DND-41 (cell line): ENCODE measurements at regions not wholly inside any gene's neighbourhood (a gene's known extent, or its start where the extent isn't known, plus 50 kb on each side); places are given as distances from the start of the nearest gene placed in this dataset.

Experiments
- ATAC-seq: fragments of 200-7000 bp; cut with Tn5 transposase; 3 replicates; pipeline ENCODE4 v1.9.1; 2021; ENCODE audit warnings: low read depth; ENCODE audit not compliant: insufficient read depth
- DNase-seq: peaks from one replicate; pipeline ENCODE4 v3.0.0-alpha.2; 2020
- H2AFZ ChIP-seq: 2 replicates; pipeline ENCODE4 v1.6.0; 2012; ENCODE audit warnings: low read depth, low read length
- H3K27ac ChIP-seq: 2 replicates; pipeline ENCODE4 v1.5.1; 2012; ENCODE audit warnings: low read length, inconsistent platforms
- H3K27me3 ChIP-seq: fragments of 200-600 bp; sonication (generic); 2 replicates; pipeline ENCODE4 v1.6.0; 2012; ENCODE audit warnings: low read length, mild to moderate bottlenecking, inconsistent platforms; ENCODE audit not compliant: insufficient read depth, poor library complexity
- H3K36me3 ChIP-seq: 2 replicates; pipeline ENCODE4 v1.5.1; 2012; ENCODE audit warnings: low read length, inconsistent platforms; ENCODE audit not compliant: insufficient read depth
- H3K4me1 ChIP-seq: 2 replicates; pipeline ENCODE4 v1.5.1; 2012; ENCODE audit warnings: mild to moderate bottlenecking, low read length; ENCODE audit not compliant: insufficient read depth
- H3K4me2 ChIP-seq: 2 replicates; pipeline ENCODE4 v1.6.0; 2012; ENCODE audit warnings: mild to moderate bottlenecking, moderate library complexity, low read length, inconsistent platforms; ENCODE audit not compliant: insufficient read depth
- H3K4me3 ChIP-seq, 2 experiments: fragments of 200-600 bp in 1 of 2; shearing (Covaris generic) in 1 of 2; 2 replicates each; pipeline ENCODE4 v1.5.1; 2012 to 2016; ENCODE audit warnings: inconsistent platforms in 2 of 2, low read length in 2 of 2, mild to moderate bottlenecking in 2 of 2, low read depth in 1 of 2, moderate library complexity in 1 of 2
- H3K79me2 ChIP-seq: 2 replicates; pipeline ENCODE4 v1.6.0; 2012; ENCODE audit warnings: low read length, inconsistent platforms; ENCODE audit not compliant: insufficient read depth
- H3K9ac ChIP-seq: 2 replicates; pipeline ENCODE4 v1.6.0; 2012; ENCODE audit warnings: low read depth, mild to moderate bottlenecking, inconsistent platforms, low read length, moderate library complexity
- H3K9me3 ChIP-seq: 2 replicates; pipeline ENCODE4 v1.5.1; 2012; ENCODE audit warnings: low read length, moderate library complexity, mild to moderate bottlenecking, inconsistent platforms; ENCODE audit not compliant: insufficient read depth, severe bottlenecking
- H4K20me1 ChIP-seq: 2 replicates; pipeline ENCODE4 v1.6.0; 2012; ENCODE audit warnings: low read length; ENCODE audit not compliant: insufficient read depth
- EZH2 ChIP-seq: IDR thresholded peaks from 3 replicates; pipeline ENCODE4 v1.6.1; 2012; ENCODE audit warnings: borderline replicate concordance, low read depth, mild to moderate bottlenecking, moderate library complexity, low read length, inconsistent platforms; ENCODE audit not compliant: severe bottlenecking
- TF ChIP-seq, protein P1 (sequence below): IDR thresholded peaks from 2 replicates; pipeline ENCODE4 v1.5.1; 2012; ENCODE audit warnings: borderline replicate concordance, low read length, moderate library complexity, mild to moderate bottlenecking; ENCODE audit not compliant: poor library complexity, severe bottlenecking; ENCODE audit errors: extremely low read depth

- Histone ChIP-seq H3K27ac (no peak overlapping the region), H3K9ac (no peak overlapping the region), H3K4me2 (no peak overlapping the region), H3K27me3 (no peaks in the 10 kb centered on the region), H3K79me2 (no peaks in the 10 kb centered on the region), H3K9me3 (no peaks in the 10 kb centered on the region), H2AFZ (no peak overlapping the region), H3K36me3 (no peaks in the 10 kb centered on the region), H3K4me1 (no peaks in the 10 kb centered on the region), H3K4me3 (no peak overlapping the region), H4K20me1 (no peaks in the 10 kb centered on the region)
- ATAC-seq, result no peak
- TF ChIP-seq EZH2, result no peak
- TF ChIP-seq, protein P1, sequence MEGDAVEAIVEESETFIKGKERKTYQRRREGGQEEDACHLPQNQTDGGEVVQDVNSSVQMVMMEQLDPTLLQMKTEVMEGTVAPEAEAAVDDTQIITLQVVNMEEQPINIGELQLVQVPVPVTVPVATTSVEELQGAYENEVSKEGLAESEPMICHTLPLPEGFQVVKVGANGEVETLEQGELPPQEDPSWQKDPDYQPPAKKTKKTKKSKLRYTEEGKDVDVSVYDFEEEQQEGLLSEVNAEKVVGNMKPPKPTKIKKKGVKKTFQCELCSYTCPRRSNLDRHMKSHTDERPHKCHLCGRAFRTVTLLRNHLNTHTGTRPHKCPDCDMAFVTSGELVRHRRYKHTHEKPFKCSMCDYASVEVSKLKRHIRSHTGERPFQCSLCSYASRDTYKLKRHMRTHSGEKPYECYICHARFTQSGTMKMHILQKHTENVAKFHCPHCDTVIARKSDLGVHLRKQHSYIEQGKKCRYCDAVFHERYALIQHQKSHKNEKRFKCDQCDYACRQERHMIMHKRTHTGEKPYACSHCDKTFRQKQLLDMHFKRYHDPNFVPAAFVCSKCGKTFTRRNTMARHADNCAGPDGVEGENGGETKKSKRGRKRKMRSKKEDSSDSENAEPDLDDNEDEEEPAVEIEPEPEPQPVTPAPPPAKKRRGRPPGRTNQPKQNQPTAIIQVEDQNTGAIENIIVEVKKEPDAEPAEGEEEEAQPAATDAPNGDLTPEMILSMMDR, result no peak
- DNase-seq, result no peak
Measured at GRCh38 chr12:73529231-73529630, 1008.4 kb upstream of the ATXN7L3B start.

DNA sequence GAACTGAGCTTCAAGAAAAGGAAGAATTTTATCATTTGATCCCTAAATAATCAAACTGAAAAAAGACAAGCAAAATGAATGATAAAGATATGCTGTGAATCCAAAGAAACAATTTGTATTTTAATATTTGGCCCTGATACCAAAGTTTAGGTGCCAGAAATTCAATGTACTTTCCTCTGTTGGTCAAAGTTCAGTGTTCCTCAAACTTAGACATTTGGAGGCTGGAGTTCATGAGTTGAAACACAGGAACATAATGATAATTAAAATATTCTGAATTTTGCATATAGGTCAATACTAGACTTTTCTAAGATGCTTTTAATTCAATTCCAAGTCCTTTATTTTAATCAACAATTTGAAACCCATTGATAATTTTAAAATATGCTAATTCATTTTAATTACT, 1007.7 kb upstream of the ATXN7L3B start:
- H3K4me2 ChIP-seq, result no peak overlapping the region
- TF ChIP-seq, protein P1, result no peak
- no peak for TF ChIP-seq EZH2
- no peak for ATAC-seq
- H4K20me1 ChIP-seq, result no peaks in the 10 kb centered on the region
- no peaks in the 10 kb centered on the region for H3K27me3 ChIP-seq
- H3K79me2 ChIP-seq, result no peaks in the 10 kb centered on the region
- H3K9ac ChIP-seq, result no peak overlapping the region
- H2AFZ ChIP-seq, result no peak overlapping the region
- H3K27ac ChIP-seq, result no peak overlapping the region
- H3K4me1 ChIP-seq, result no peaks in the 10 kb centered on the region
- no peaks in the 10 kb centered on the region for H3K36me3 ChIP-seq
- H3K4me3 ChIP-seq, result no peak overlapping the region
- DNase-seq, result no peak
- H3K9me3 ChIP-seq, result no peaks in the 10 kb centered on the region

DNA sequence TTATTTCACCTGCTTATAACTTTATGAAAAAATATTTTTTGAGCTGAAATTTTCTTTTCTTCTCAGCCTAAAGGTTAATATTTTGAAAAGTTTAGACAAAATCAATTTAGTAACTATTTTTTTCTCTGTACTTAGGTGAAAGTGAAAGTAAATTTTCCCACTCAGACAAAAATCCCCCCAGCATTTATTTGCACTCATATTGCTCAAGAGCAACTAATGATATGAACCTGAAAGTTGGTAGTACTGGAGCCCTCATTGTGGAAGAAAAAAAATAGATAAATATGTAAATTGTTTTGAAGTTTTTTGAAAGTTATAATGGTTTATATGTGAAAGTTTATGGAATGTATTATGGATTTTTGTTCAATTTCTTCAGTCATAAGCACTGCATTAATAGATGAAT, 1005.9 kb upstream of the ATXN7L3B start:
- Histone ChIP-seq H3K27me3 (no peaks in the 10 kb centered on the region), H3K27ac (no peak overlapping the region), H3K9me3 (no peaks in the 10 kb centered on the region), H3K36me3 (no peaks in the 10 kb centered on the region), H3K4me2 (no peak overlapping the region), H3K4me1 (no peaks in the 10 kb centered on the region), H2AFZ (no peak overlapping the region), H3K4me3 (no peak overlapping the region), H3K9ac (no peak overlapping the region), H3K79me2 (no peaks in the 10 kb centered on the region), H4K20me1 (no peaks in the 10 kb centered on the region)
- ATAC-seq (no peak; the same call in 2 of the 3 replicates), DNase-seq (no peak)
- TF ChIP-seq EZH2, result no peak
- TF ChIP-seq, protein P1, result no peak

GRCh38 chr12:73547421-73547820, 990.2 kb upstream of the ATXN7L3B start:
- no peaks in the 10 kb centered on the region for H3K36me3 ChIP-seq
- no peaks in the 10 kb centered on the region for H4K20me1 ChIP-seq
- no peak overlapping the region for H2AFZ ChIP-seq
- no peak overlapping the region for H3K4me3 ChIP-seq
- H3K27ac ChIP-seq, result no peak overlapping the region
- H3K4me2 ChIP-seq, result no peak overlapping the region
- H3K4me1 ChIP-seq, result no peaks in the 10 kb centered on the region
- no peaks in the 10 kb centered on the region for H3K9me3 ChIP-seq
- no peak for DNase-seq
- no peaks in the 10 kb centered on the region for H3K79me2 ChIP-seq
- ATAC-seq, result no peak
- no peaks in the 10 kb centered on the region for H3K27me3 ChIP-seq
- H3K9ac ChIP-seq, result no peak overlapping the region
- TF ChIP-seq, protein P1, result no peak
- no peak for TF ChIP-seq EZH2
